H1 (cell line): ENCODE measurements at regions not wholly inside any gene's neighbourhood (a gene's known extent, or its start where the extent isn't known, plus 50 kb on each side); places are given as distances from the start of the nearest gene placed in this dataset.

ENCODE experiments used
- CTCF ChIA-PET: fragments of 300-600 bp; sonication (Branson Sonifier 250); formaldehyde crosslinking; loops from one replicate; lab custom pipeline; 2021; ENCODE audit not compliant: partially characterized antibody; lab: Charles Lee
- POLR2A ChIA-PET: fragments of 300-600 bp; sonication (Branson Sonifier 250); formaldehyde crosslinking; loops from one replicate; lab custom pipeline; 2021; ENCODE audit warnings: inconsistent platforms; ENCODE audit not compliant: partially characterized antibody; lab: Charles Lee
- DNase-seq, 2 experiments: peaks; one replicate each; pipeline versions ENCODE4 v3.0.0 to v3.0.0-alpha.2; 2010 to 2022; ENCODE audit warnings: low spot score in 2 of 2, low read depth in 1 of 2, mixed read lengths in 1 of 2
- FAIRE-seq: peaks from 2 replicates; lab custom pipeline; 2011; peaks lifted over from hg19 to GRCh38; lab: Jason Lieb, UNC
- H2AFZ ChIP-seq: 2 replicates; pipeline ENCODE4 v1.8.1; 2012; ENCODE audit warnings: low read length, inconsistent platforms
- H2AK5ac ChIP-seq: 2 replicates; pipeline ENCODE4 v1.6.1; 2013; ENCODE audit warnings: low read depth, low read length
- H2BK120ac ChIP-seq: replicated peaks from 2 replicates; pipeline ENCODE3; 2013; ENCODE audit warnings: low read depth, low read length, inconsistent platforms
- H2BK12ac ChIP-seq: 2 replicates; pipeline ENCODE4 v1.6.1; 2013; ENCODE audit warnings: low read depth, low read length
- H2BK15ac ChIP-seq: 2 replicates; pipeline ENCODE4 v1.6.1; 2013; ENCODE audit warnings: low read length
- H2BK20ac ChIP-seq: 2 replicates; pipeline ENCODE4 v1.6.1; 2013; ENCODE audit warnings: low read length
- H2BK5ac ChIP-seq: 2 replicates; pipeline ENCODE4 v1.6.1; 2013; ENCODE audit warnings: low read depth, low read length
- H3K14ac ChIP-seq: 2 replicates; pipeline ENCODE4 v1.6.1; 2013; ENCODE audit warnings: inconsistent platforms; ENCODE audit not compliant: insufficient read length
- H3K18ac ChIP-seq: 2 replicates; pipeline ENCODE4 v1.6.1; 2013; ENCODE audit warnings: low read length; ENCODE audit errors: extremely low read depth
- H3K23ac ChIP-seq: 2 replicates; pipeline ENCODE4 v1.6.1; 2013; ENCODE audit warnings: inconsistent platforms; ENCODE audit not compliant: insufficient read length
- H3K23me2 ChIP-seq: 2 replicates; pipeline ENCODE4 v1.6.1; 2013; ENCODE audit warnings: low read depth, low read length
- H3K27ac ChIP-seq: 2 replicates; pipeline ENCODE4 v1.6.1; 2011; ENCODE audit warnings: low read depth, low read length, inconsistent platforms
- H3K27me3 ChIP-seq, 4 experiments: replicated peaks in 1 of 4; 1 replicate in 1 of 4; 2 replicates in 3 of 4; pipeline versions ENCODE4 v1.6.1 to v1.8.1; 2011 to 2013; ENCODE audit warnings: low read length in 3 of 4, mild to moderate bottlenecking in 3 of 4, inconsistent platforms in 2 of 4, mixed read lengths in 2 of 4, moderate library complexity in 1 of 4; ENCODE audit not compliant: control insufficient read depth in 3 of 4, insufficient read depth in 3 of 4; ENCODE audit errors: extremely low read depth in 1 of 4
- H3K36me3 ChIP-seq, 4 experiments: 2 replicates each; pipeline versions ENCODE4 v1.6.1 to v1.8.1; 2011 to 2013; ENCODE audit warnings: mild to moderate bottlenecking in 4 of 4, low read length in 3 of 4, moderate library complexity in 2 of 4, control low read depth in 1 of 4, inconsistent platforms in 1 of 4; ENCODE audit not compliant: insufficient read depth in 4 of 4, control insufficient read depth in 2 of 4
- H3K4ac ChIP-seq: replicated peaks from 2 replicates; pipeline ENCODE3; 2013; ENCODE audit warnings: low read length, low read depth, mixed read lengths, inconsistent platforms; ENCODE audit not compliant: insufficient read length
- H3K4me1 ChIP-seq, 4 experiments: replicated peaks in 1 of 4; 1 replicate in 1 of 4; 2 replicates in 3 of 4; pipeline versions ENCODE4 v1.6.1 to v1.8.1; 2011 to 2013; ENCODE audit warnings: low read length in 3 of 4, inconsistent platforms in 2 of 4, mixed read lengths in 1 of 4; ENCODE audit not compliant: insufficient read depth in 4 of 4, control insufficient read depth in 3 of 4
- H3K4me2 ChIP-seq, 2 experiments: 2 replicates each; pipeline versions ENCODE4 v1.6.1 to v1.8.1; 2011 to 2013; ENCODE audit warnings: low read depth in 2 of 2, low read length in 2 of 2, control low read depth in 1 of 2, inconsistent platforms in 1 of 2, mild to moderate bottlenecking in 1 of 2; ENCODE audit not compliant: insufficient read depth in 1 of 2
- H3K4me3 ChIP-seq, 4 experiments: fragments of 200-600, 300-600 bp in 1 of 4; sonication (generic), shearing (Covaris generic), sonication (Bioruptor Twin) in 1 of 4; 2 replicates each; pipeline versions ENCODE4 v1.5.1 to v1.8.1; 2011 to 2016; ENCODE audit warnings: low read length in 4 of 4, low read depth in 3 of 4, control low read depth in 2 of 4, inconsistent platforms in 2 of 4, mild to moderate bottlenecking in 2 of 4, mixed read lengths in 1 of 4, moderate library complexity in 1 of 4; ENCODE audit not compliant: insufficient read depth in 2 of 4; ENCODE audit errors: extremely low read depth in 1 of 4
- H3K56ac ChIP-seq: replicated peaks from 2 replicates; pipeline ENCODE3; 2013; ENCODE audit warnings: low read depth, mild to moderate bottlenecking, mixed read lengths, low read length, inconsistent platforms; ENCODE audit not compliant: insufficient read length
- H3K79me1 ChIP-seq: 2 replicates; pipeline ENCODE4 v1.6.1; 2013; ENCODE audit warnings: low read depth, low read length, control low read depth
- H3K79me2 ChIP-seq, 2 experiments: 2 replicates each; pipeline versions ENCODE4 v1.6.1 to v1.8.1; 2012 to 2013; ENCODE audit warnings: low read length in 2 of 2, mild to moderate bottlenecking in 2 of 2, inconsistent platforms in 1 of 2; ENCODE audit not compliant: insufficient read depth in 2 of 2, control insufficient read depth in 1 of 2
- H3K9ac ChIP-seq, 4 experiments: replicated peaks in 1 of 4; 1 replicate in 1 of 4; 2 replicates in 3 of 4; pipeline versions ENCODE4 v1.6.1 to v1.8.1; 2011 to 2013; ENCODE audit warnings: low read depth in 3 of 4, low read length in 3 of 4, control low read depth in 2 of 4, mild to moderate bottlenecking in 2 of 4, moderate library complexity in 2 of 4, inconsistent platforms in 1 of 4; ENCODE audit errors: extremely low read depth in 1 of 4
- H3K9me3 ChIP-seq, 2 experiments: 2 replicates each; pipeline versions ENCODE4 v1.6.1 to v1.8.1; 2012 to 2013; ENCODE audit warnings: mild to moderate bottlenecking in 2 of 2, moderate library complexity in 2 of 2, control low read depth in 1 of 2, inconsistent platforms in 1 of 2, low read depth in 1 of 2, low read length in 1 of 2, mixed read lengths in 1 of 2; ENCODE audit not compliant: insufficient read depth in 2 of 2
- H4K20me1 ChIP-seq, 2 experiments: replicated peaks in 1 of 2; 2 replicates each; pipeline versions ENCODE3 to v1.8.1; 2011 to 2013; ENCODE audit warnings: inconsistent platforms in 2 of 2, low read length in 2 of 2, mild to moderate bottlenecking in 1 of 2; ENCODE audit not compliant: insufficient read depth in 2 of 2, control insufficient read depth in 1 of 2
- H4K5ac ChIP-seq: 2 replicates; pipeline ENCODE4 v1.6.1; 2013; ENCODE audit warnings: low read length, low read depth, mixed read lengths, inconsistent platforms; ENCODE audit not compliant: insufficient read length
- H4K8ac ChIP-seq: 2 replicates; pipeline ENCODE4 v1.8.0; 2013; ENCODE audit warnings: mild to moderate bottlenecking, moderate library complexity, low read length, inconsistent platforms; ENCODE audit not compliant: insufficient read depth; ENCODE audit errors: extremely low read depth
- H4K91ac ChIP-seq: replicated peaks from 2 replicates; pipeline ENCODE3; 2013; ENCODE audit warnings: low read length, mixed read lengths, inconsistent platforms; ENCODE audit not compliant: insufficient read length
- BCL11A ChIP-seq, 2 experiments: IDR thresholded peaks; one replicate each; pipeline ENCODE4 v1.6.1; 2011; ENCODE audit warnings: low read depth in 2 of 2, low read length in 2 of 2, mild to moderate bottlenecking in 2 of 2
- CHD2 ChIP-seq: IDR thresholded peaks from 2 replicates; pipeline ENCODE4 v1.6.1; 2012; ENCODE audit warnings: low read length, improper control_type of control experiment
- EGR1 ChIP-seq: IDR thresholded peaks from 2 replicates; pipeline ENCODE4 v1.6.1; 2011; ENCODE audit warnings: low read depth, low read length, borderline replicate concordance
- EP300 ChIP-seq, 2 experiments: IDR thresholded peaks; 1 replicate in 1 of 2; 2 replicates in 1 of 2; pipeline ENCODE4 v1.6.1; 2011 to 2012; ENCODE audit warnings: low read depth in 2 of 2, low read length in 2 of 2, mild to moderate bottlenecking in 2 of 2, borderline replicate concordance in 1 of 2, inconsistent platforms in 1 of 2, moderate library complexity in 1 of 2
- GABPA ChIP-seq: IDR thresholded peaks from 2 replicates; pipeline ENCODE4 v1.6.1; 2011; ENCODE audit warnings: mild to moderate bottlenecking, low read length, moderate library complexity, borderline replicate concordance; ENCODE audit not compliant: insufficient read depth
- HDAC2 ChIP-seq, 2 experiments: fragments of 300-600 bp in 1 of 2; sonication (generic) in 1 of 2; IDR thresholded peaks; 2 replicates each; pipeline ENCODE4 v1.6.1; 2011 to 2012; ENCODE audit warnings: low read depth in 2 of 2, low read length in 2 of 2, mild to moderate bottlenecking in 2 of 2, moderate library complexity in 2 of 2, borderline replicate concordance in 1 of 2, inconsistent platforms in 1 of 2
- KDM4A ChIP-seq: IDR thresholded peaks from one replicate; pipeline ENCODE4 v1.7.1; 2012; ENCODE audit warnings: low read depth, mild to moderate bottlenecking, moderate library complexity, low read length, inconsistent platforms; ENCODE audit not compliant: severe bottlenecking
- MAFK ChIP-seq: IDR thresholded peaks from 2 replicates; pipeline ENCODE4 v1.6.1; 2012; ENCODE audit warnings: low read depth, mild to moderate bottlenecking, improper control_type of control experiment, low read length
- MAX ChIP-seq: IDR thresholded peaks from 2 replicates; pipeline ENCODE4 v1.6.1; 2012; ENCODE audit warnings: inconsistent platforms
- RAD21 ChIP-seq, 2 experiments: IDR thresholded peaks in 1 of 2; conservative IDR thresholded peaks in 1 of 2; 2 replicates each; pipeline ENCODE4 v1.6.1; 2011; ENCODE audit warnings: low read depth in 2 of 2, low read length in 2 of 2, improper control_type of control experiment in 1 of 2, inconsistent platforms in 1 of 2, mild to moderate bottlenecking in 1 of 2, moderate library complexity in 1 of 2
- SIN3A ChIP-seq, 2 experiments: IDR thresholded peaks in 1 of 2; conservative IDR thresholded peaks in 1 of 2; 2 replicates each; pipeline ENCODE4 v1.6.1; 2011 to 2012; ENCODE audit warnings: low read length in 2 of 2, improper control_type of control experiment in 1 of 2, low read depth in 1 of 2, mild to moderate bottlenecking in 1 of 2
- SIX5 ChIP-seq: IDR thresholded peaks from 2 replicates; pipeline ENCODE4 v1.6.1; 2011; ENCODE audit warnings: mild to moderate bottlenecking, low read depth, low read length
- TCF12 ChIP-seq: IDR thresholded peaks from 2 replicates; pipeline ENCODE4 v1.6.1; 2011; ENCODE audit warnings: low read depth, mild to moderate bottlenecking, low read length
- TEAD4 ChIP-seq: IDR thresholded peaks from 2 replicates; pipeline ENCODE4 v1.6.1; 2012; ENCODE audit warnings: low read depth, low read length, inconsistent platforms, mixed read lengths
- WGBS, 2 experiments: shearing (Covaris generic) in 1 of 2; methylation state at CpG; one replicate each; pipeline versions ENCODE4 v1.1.6 to v1.1.7; 2013 to 2015; ENCODE audit warnings: low lambda C conversion rate in 2 of 2, mixed read lengths in 2 of 2, inconsistent platforms in 1 of 2, low coverage in 1 of 2, missing lambda C conversion rate in 1 of 2; ENCODE audit not compliant: insufficient replicate concordance in 2 of 2, insufficient coverage in 1 of 2, insufficient read length in 1 of 2; ENCODE audit errors: extremely low coverage in 1 of 2, missing lambda C conversion rate in 1 of 2; 5-methylcytosine and 5-hydroxymethylcytosine counted together

- H3K18ac ChIP-seq = no peak overlapping the region
- no peaks in the 10 kb centered on the region for H3K79me1 ChIP-seq
- ChIA-PET CTCF (no interaction called here), POLR2A (no interaction called here)
- H2AFZ ChIP-seq = no peak overlapping the region
- 93% methylated on average over 2 of the region's 2 CpGs; no CpG with 5 or more reads in 1 of the 2 experiments for WGBS, 2 experiments
- H3K4me2 ChIP-seq = no peak overlapping the region
- no peak overlapping the region for H2BK12ac ChIP-seq
- no peak overlapping the region for H4K8ac ChIP-seq
- H2AK5ac ChIP-seq = no peak overlapping the region
- H3K23ac ChIP-seq = no peak overlapping the region
- no peak overlapping the region for H2BK5ac ChIP-seq
- H3K9ac ChIP-seq = no peak overlapping the region
- no peak for DNase-seq
- H3K56ac ChIP-seq = no peak overlapping the region
- no peaks in the 10 kb centered on the region for H3K36me3 ChIP-seq
- no peaks in the 10 kb centered on the region for H3K4me1 ChIP-seq
- H3K79me2 ChIP-seq = no peaks in the 10 kb centered on the region
- no peak overlapping the region for H2BK20ac ChIP-seq
- H4K5ac ChIP-seq = no peak overlapping the region
- H4K20me1 ChIP-seq = no peaks in the 10 kb centered on the region
- no peak overlapping the region for H3K27ac ChIP-seq
- no peak overlapping the region for H2BK120ac ChIP-seq
- no peak overlapping the region for H4K91ac ChIP-seq
- H3K9me3 ChIP-seq = no peaks in the 10 kb centered on the region
- FAIRE-seq = no peak
- H3K14ac ChIP-seq = no peak overlapping the region
- no peak overlapping the region for H2BK15ac ChIP-seq
- no peak overlapping the region for H3K4ac ChIP-seq
- H3K4me3 ChIP-seq = no peak overlapping the region
- H3K23me2 ChIP-seq = no peaks in the 10 kb centered on the region
- no peaks in the 10 kb centered on the region for H3K27me3 ChIP-seq
- no peak for TF ChIP-seq EP300 (IDR thresholded peaks at IDR 0.05; ENCODE audit: borderline replicate concordance in 1 of 2, low read depth in 2 of 2, low read length in 2 of 2)
- TF ChIP-seq CHD2 = no peak
- no peak for TF ChIP-seq BCL11A (IDR thresholded peaks at IDR 0.05; ENCODE audit: low read depth in 2 of 2, low read length in 2 of 2)
- TF ChIP-seq SIX5 = no peak
- no peak for TF ChIP-seq SIN3A (conservative IDR thresholded peaks at IDR 0.05 in 1 of 2, IDR thresholded peaks at IDR 0.05 in 1 of 2; ENCODE audit: low read depth in 1 of 2, low read length in 2 of 2)
- TF ChIP-seq KDM4A = no peak
- no peak for TF ChIP-seq MAX
- no peak for TF ChIP-seq TCF12
- no peak for TF ChIP-seq HDAC2 (IDR thresholded peaks at IDR 0.05; ENCODE audit: borderline replicate concordance in 1 of 2, low read depth in 2 of 2, low read length in 2 of 2)
- no peak for TF ChIP-seq MAFK
- TF ChIP-seq TEAD4 = no peak
- no peak for TF ChIP-seq RAD21 (IDR thresholded peaks at IDR 0.05 in 1 of 2, conservative IDR thresholded peaks at IDR 0.05 in 1 of 2; ENCODE audit: low read depth in 2 of 2, low read length in 2 of 2)
- no peak for TF ChIP-seq EGR1
- no peak for TF ChIP-seq GABPA
Measured at GRCh38 chr12:43233861-43234260, 318.1 kb downstream of the ADAMTS20 start.
